ENCODE measurements at regions not wholly inside any gene's neighbourhood (a gene's known extent, or its start where the extent isn't known, plus 50 kb on each side); places are given as distances from the start of the nearest gene placed in this dataset.
"Not testable (repeated sequence)": the region's sequence is repeated elsewhere in the genome, so short reads cannot be mapped to it uniquely, and the experiment has no call there.

DNA sequence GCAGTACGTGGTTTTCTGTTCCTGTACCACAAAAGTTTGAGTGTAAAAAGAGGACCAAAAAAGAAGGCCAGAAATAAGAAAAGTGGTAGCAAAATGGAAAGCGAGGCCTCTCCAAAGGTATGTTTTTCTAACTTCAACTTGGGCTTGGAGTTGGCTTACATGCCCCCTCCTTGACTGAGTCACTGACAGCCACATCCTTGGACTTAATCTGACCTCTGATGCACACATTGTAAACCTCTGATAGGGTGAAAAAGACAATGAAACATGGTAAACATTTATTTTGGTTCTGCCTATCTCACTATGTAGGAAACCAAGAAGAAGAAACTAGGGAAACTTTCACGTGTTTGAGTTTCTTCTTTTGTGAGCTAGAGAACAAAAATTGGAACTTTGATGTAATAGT lies 503.2 kb upstream of the ID4 start:
- no peak for DNase-seq

DNA sequence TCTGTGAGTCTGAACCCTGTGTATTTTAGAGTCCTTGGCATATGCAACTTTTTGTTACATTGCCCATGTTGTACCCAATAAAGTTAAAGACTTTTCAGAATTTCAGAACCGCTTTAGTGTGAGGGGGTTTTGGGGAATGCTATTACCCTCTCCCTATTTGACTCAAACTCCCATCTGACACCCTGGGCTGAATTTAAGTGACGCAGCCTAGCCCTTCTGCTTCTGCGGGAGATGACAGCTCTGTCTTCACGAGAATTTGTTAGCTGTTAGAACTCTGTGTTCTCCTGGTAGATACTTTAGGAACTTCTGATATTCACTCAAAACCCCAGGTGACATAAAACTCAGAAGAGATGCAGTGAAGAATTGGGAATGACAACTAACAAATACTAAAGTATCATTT lies 500.6 kb upstream of the ID4 start:
- no peak for DNase-seq

DNA sequence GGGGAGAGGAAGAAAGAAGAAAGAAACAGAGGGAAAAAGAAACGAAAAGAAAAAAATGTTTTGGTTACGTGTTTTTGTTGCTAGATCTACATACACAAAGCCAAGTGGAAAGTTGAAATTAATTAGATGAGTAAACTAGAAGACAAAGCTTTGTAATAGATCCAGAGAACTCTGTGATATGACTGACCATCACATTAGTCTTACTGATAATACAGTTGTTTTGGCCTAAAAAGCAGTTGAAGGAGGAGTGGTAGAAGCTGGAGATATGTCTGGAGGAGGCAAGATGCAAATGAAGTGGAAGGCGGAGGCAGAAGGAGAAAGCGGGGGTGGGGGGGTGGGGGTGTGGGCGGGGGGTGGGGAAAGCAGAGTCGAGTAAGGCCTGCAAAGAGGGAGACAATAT lies 500.1 kb upstream of the ID4 start:
- DNase-seq = no peak

DNA sequence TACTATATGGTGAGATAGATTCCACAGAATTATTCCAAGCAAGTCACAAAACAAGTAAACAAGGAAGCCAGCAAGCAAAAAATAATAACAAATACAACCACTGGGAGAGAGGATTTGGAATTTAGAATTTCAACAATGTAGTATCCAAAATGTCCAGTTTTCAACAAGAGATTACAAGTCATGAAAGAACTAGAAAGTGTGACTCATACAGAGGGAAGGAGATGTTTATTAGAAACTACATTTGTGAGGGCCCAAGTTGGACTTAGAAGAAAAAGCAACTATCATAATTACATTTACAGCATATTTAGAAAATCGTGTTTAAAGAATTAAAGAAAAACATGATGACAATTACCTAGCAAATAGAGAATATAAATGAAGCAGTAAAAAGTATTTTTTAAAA lies 494.6 kb upstream of the ID4 start:
- no peak for DNase-seq

DNA sequence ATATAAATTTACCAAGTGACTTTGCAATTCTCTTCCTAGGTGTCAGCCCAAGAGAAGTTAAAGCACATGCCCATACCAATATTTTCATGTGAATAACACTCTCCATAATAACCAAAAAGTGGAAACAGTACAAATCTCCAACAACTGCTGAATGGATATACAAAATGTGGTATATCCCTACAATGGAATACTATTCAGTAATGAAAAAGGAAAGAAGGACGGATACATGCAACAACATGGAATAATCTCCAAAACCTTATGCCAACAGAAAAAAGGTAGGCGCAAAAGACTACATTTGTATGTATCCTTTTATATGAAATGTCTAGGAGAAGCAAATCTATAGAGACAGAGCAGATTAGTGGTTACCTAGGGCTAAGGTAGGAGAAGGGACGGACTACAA lies 487.7 kb upstream of the ID4 start:
- DNase-seq = no peak

DNA sequence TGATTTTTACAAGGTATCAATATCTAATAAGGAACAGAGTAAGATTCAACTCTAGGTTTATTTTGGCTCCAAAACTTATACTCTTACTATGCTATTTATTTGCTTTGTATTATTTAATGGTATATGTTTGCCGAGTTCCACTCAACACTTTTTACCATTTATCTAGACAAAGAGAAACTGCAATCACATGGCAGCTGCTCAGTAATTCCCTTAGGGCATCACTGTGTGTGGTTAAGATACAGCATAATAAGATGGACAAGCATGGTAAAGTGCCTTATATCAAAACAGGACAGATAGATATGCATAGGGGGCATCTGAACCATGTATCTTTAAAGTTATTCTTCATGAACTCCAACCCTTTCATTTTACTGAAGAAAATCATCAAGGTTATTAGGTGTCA lies 483.0 kb upstream of the ID4 start:
- no peak for DNase-seq

DNA sequence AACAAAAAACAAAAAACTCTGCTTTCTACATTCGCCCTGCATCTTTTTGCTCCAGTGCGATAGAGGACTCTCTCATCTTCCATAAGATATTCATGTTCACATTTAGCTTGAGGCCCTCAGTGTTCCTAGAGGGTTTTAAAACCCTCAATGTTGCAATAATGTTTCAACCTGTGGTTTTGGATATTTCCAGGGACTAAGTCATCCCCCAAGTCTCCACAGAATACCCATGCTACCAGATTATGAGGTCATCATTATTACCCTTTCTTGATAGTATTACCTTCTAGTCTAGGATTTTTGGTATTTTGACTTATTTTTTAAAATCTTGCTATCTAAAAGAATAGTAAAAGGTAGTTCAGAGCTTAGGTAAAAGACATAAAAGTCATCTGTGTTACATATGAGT lies 480.5 kb upstream of the ID4 start:
- no peak for DNase-seq

DNA sequence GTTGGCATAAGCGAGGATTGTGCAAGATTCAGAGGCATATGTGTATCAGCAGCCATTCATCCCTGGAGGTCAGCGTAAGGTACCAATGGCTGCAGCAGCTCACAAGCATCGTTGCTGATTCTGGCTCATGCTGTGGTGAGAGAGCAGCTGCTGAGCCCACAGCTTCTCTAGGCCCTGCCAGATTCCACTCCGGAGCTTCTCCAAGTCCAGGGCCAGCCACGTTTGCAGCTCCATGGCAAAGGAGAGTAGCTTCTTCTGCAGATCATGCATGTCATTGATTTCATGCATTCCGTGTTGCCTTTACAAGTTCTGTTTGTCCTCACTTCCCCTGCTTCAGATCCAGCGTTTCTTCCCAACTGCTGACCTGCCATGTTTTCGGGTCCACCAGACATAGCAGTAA lies 474.8 kb upstream of the ID4 start:
- no peak for DNase-seq

DNA sequence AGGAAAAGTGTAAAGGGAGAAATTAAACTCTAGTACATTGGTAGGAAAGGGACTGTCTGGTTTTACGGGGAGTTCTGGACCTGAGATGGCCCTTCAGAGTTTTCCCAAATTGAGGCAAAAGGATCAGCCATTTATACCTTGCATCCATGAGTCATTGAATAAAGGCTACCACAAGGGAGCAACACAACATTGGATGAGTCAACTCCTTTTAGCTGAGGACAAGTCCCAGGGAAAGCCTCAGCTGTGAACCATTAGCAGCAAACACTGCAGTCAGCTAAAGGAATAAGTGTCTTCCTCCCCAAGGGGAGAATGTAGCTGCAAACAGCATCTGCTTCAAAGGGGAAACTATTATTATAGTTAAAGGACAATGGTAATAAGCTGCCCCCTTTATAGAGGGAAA lies 468.7 kb upstream of the ID4 start:
- no peak for DNase-seq

DNA sequence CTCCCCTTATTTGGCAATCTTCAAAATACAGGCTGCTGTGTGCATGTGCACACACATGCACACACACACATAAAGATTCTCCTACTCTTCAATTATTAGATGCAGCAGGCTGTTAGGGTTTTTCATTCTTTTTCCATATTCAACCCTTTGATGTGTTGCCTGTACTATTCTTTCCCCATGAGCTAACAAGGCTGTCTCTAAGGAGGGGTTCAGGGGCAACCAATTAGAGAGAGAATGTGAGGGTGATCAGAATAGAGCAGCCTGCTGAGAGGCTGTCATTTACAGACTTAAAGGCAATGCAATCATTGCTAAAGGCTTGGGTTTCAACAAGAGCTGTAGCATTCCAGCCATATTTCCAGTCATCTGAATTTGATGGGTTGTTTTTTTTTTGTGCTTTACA lies 467.4 kb upstream of the ID4 start:
- no peak for DNase-seq

DNA sequence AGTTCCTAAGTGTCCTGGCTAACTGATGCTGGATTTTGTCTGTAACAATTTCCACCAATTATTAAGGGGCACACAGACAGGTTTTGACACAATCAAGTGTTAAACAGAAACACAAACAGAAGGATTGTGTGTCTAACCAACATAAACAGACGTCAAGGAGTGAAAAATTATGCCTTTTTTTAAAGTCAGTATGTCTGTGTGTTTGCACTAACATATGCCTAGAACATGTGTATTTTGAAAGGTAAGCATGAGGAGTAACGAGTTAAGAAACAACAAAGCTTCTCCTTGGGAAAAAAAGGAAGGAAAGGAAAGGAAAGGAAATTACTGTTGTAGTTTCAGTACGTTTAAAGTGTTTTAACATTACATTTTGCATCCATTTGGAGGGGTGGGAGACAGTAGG lies 466.3 kb upstream of the ID4 start:
- DNase-seq = no peak

DNA sequence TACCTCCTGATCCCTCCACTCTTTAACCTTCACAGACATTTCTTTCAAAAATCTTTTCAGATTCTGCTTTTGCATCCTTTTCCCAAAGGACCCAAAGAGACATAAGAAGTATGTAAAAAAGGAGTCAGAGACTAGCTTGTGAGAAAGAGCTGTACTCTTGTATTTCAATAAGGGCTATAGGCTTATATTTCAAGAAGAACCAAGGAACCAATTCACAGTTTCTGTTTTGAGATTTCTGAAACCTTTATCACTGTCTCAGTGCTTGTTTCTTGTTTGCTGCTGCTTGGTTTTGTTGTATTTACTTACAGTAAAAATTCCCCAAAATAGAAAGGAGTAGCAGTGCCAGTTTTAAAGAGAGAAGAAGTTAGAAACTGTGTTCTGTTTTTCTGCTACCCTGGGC lies 461.6 kb upstream of the ID4 start:
- DNase-seq = no peak

DNA sequence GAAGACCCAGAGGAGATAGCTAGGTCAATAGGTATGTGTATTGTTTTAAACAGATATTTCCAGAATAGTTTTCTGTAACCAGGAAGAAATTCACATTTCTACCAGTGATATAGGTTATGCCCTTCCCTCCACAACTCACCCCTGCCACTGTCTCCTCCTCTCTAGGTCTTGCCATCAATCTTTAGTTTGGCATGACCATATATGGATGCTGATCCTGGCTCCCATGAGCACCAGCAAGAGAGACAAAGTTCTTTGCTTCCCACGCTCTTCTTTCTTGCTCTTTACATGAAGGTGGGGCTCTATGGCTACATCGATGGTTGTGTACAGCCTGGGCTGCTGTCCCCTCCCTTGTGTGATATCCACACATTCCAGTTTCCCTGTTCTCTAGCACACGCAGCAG lies 459.4 kb upstream of the ID4 start:
- DNase-seq = no peak

DNA sequence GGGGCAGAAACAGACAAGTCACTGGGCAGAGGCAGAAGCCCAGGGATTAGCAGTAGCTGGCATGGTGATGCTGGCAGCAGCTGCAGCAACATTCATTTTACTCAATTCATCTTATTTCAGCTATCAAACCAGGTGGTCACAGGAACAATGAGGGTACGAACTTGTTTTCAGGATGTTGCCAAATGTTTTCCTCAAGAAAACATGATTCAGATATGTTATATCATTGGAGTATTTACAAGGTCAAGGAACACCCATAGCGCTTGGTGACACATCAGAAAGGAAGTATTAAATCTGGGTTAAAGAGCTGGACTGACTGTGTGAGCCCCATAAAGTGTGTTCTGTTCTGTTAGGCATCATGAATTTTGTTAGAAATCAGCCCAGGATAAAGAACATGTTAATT lies 456.9 kb upstream of the ID4 start:
- no peak for DNase-seq

DNA sequence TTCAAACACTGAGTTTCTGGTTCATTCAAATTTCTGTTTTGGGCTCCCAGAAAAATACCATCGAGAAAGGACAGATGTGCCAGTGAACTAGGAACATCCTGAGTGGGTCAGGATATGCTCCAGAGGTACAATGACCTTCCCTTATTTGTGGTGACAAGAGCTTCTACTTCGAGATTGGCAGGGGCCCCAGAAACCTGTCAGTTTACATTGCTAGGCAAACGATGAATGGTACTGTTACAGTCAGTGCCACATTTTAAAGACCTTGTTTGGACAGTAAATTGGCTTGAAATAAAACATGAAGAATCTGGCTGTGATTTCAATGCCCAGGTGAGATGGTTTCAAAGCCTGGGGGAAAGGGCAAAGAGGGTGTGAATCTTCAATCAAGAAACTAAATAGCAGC lies 454.5 kb upstream of the ID4 start:
- DNase-seq = no peak

DNA sequence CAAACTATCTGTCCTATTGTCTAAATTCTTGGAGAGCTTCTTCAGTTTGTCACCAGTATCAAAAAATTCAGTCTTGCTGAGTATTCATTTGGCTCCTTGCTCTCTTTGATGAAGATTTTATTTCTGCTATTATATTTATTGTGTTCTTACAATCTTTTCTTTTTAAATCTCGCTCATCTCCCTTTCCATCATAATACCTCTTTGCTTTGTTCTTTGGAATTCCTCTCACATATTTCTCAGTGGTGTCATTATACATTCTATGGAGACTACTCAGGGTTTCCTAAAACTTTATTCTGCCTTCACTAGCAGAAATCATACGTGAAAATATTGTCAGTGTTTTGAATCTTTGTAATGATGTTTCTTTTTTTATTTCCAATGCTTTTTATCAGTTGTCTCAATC lies 445.2 kb upstream of the ID4 start:
- no peak for DNase-seq

DNA sequence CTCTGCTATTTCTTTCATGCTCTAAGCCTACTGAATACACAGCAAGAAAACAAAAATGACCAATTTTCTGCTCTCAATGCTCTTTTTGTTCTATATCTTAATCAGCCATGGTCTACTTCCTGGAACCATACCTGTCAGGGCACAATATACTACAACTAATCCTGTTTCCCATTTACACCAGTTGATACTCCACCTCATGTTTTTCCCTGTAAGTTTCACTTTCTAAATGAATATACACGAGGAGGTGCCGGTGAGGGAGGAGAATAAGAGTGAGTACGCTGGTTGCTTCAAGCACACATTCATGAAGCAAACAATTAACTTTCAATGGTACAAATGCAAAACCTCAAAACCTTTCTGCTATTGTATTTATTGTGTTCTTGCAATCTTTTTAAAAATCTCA lies 443.1 kb upstream of the ID4 start:
- DNase-seq = no peak

DNA sequence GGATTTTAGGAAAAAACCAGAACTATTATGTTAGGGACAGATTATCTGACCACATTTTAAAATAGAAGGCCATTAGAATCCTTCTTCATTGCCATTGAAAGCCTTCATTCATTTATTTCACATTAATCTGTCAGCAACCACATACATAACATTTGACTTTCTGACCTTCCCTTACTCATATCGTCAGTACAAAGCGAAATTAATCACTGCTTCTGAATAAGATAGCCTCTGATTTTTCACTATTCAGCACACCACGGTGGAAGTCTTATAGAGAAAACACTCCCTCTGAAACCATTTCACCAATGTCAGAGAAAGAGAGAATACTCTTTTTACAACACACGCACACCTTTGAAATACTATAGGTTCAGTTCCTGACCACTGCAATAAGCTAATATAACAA lies 442.5 kb upstream of the ID4 start:
- no peak for DNase-seq

DNA sequence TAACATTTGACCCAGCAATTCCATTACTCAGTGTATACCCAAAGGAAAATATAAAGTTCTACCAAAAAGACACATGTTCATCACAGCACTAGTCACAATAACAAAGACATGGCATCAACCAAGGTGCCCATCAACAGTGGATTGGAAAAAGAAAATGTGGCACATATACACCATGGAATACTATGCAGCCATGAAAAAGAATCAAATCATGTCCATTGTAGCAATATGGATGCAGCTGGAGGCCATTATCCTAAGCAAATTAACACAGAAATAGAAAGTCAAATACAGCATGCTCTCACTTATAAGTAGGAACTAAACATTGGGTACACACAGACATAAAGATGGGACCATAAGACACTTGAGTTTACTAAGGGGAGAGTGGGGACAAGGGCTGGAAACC lies 441.9 kb upstream of the ID4 start:
- no peak for DNase-seq

DNA sequence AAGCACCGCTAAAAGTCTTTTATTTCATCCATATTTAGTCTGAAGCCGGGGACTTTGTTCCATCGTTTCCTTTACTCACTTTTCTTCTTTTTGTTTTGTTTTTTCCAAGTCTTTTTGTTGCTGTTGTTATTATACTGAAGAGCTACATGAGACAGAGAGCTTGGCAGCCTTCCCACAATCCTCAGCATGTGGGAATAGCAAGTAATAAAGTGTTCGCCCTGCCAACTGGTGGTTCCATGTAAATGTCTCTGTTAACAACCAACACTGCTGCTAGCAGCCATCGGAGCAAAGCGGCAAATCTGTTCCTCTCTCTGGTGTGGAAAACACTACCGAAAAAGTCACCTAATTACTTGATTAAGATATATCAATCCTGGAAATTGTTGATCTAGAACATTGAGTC lies 437.8 kb upstream of the ID4 start:
- DNase-seq = no peak

DNA sequence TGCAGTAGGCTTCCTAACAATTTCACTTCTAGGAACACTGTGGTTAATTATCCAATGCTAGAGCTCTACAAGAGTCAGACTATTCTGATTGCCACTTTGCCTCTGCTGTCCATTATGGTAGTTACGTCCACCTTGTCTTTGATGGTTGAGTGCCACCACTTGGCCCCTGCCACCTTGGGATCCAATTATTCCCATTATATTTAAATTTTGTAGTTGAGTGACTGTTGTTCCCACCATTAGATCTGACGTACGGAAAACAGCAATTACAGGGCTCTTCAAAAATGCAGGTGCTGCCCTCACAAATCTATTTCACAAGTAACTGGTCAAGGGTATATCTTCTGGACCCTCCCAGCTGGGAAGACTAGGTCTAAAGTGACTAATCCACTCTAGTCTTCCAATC lies 432.3 kb upstream of the ID4 start:
- not testable (repeated sequence) for DNase-seq

DNA sequence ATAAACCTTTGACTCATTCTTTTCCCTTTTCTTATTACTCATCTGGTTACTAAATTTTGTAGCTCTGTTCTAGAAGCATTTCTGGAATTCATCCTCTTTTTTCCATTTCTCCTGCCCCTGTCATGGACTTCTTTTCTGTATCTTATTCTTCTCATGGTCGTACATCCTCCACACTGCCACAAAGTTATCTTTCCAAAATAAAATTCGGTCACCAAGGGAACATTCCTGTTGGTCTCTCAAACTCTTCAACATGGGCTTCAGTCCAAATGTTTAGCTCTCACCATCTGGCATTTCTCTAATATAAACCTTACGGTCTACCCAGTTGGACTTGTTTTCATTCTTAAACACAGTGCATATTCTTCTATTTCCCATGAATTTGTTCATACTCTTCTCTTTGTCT lies 428.8 kb upstream of the ID4 start:
- DNase-seq = no peak

DNA sequence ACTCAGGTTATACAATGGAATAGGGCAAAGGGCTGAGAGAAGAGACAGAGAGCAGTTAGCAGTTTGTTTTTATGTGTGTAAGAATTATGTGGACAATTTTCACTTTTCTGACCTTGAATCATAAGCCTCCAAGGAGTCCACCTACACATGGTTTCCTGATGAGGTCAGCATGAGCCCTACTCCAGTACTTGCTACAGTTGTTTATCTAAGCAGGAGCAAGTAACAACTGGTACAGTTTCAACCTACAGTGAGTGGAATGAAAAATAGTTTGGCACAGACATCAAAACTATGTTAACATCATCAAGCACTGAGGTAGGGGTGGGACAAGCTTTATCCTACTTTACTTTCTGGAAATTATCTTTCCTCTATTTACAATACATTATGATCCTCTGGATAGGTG lies 426.7 kb upstream of the ID4 start:
- no peak for DNase-seq

DNA sequence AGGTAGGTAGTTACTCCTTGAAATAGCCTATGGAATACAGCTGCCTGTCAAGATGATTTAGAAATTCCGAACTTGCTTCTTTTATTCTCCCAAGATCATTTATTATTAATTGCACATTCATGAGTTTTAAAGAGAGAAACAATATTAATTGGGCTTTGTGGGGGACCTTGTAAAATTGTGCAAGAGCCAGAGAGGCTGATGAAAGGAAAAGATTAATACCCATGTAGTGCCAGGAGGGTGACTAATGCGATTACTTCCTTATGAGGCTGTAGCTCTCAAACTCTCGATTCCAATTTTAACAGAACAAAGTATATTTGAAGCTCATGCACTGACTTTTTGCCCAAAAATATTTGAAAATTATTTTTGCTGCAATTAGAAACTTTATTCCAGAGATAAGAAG lies 423.8 kb upstream of the ID4 start:
- no peak for DNase-seq

DNA sequence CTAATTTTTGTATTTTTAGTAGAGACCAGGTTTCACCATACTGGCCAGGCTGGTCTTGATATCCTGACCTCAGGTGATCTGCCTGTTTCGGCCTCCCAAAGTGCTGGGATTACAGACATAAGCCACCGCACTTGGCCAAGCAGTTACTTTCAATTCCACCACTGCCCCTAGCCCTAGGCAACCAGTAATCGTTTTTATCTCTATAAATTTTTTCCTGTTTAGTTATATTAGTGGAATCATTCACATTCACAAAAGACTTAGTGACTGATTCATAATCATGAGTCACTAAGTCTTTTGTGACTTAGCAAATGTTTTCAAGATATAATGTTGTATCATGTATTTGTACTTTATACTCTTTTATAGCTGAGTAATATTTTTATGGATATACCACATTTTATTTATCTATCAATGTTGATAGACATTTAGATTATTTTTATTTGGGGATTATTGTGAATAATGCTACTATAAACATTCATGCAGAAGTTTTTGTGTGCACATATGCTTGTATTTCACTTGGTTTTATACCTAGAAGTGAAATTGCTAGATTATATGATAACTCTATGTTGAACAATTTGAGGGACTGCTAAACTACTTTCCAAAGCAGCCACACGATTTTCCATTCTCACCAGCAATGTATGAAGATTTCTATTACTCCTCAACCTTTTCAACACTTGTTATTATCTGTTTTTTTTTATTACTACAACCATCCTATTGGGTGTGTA lies 421.4 kb upstream of the ID4 start:
- no peak for DNase-seq

DNA sequence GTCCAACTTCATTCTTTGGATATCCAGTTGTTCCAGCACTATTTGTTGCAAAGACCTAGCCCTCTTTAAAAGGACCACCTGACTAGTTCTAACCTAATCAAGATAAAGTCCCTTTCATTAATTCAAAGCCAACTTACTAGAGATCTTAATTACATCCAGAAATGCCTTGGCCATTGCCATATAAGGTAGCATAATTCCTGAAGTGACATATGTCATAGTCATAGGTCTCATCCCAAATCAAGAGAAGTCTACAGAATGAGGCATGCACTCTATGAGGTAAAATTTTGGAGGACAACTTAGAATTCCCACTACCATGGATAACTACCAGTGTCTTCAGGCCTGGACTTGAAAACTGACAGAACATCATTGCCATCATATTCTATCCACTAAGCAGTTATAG lies 420.4 kb upstream of the ID4 start:
- no peak for DNase-seq
